ENCODE measurements at regions not wholly inside any gene's neighbourhood (a gene's known extent, or its start where the extent isn't known, plus 50 kb on each side); places are given as distances from the start of the nearest gene placed in this dataset.

- TF ChIP-seq, protein P1, sequence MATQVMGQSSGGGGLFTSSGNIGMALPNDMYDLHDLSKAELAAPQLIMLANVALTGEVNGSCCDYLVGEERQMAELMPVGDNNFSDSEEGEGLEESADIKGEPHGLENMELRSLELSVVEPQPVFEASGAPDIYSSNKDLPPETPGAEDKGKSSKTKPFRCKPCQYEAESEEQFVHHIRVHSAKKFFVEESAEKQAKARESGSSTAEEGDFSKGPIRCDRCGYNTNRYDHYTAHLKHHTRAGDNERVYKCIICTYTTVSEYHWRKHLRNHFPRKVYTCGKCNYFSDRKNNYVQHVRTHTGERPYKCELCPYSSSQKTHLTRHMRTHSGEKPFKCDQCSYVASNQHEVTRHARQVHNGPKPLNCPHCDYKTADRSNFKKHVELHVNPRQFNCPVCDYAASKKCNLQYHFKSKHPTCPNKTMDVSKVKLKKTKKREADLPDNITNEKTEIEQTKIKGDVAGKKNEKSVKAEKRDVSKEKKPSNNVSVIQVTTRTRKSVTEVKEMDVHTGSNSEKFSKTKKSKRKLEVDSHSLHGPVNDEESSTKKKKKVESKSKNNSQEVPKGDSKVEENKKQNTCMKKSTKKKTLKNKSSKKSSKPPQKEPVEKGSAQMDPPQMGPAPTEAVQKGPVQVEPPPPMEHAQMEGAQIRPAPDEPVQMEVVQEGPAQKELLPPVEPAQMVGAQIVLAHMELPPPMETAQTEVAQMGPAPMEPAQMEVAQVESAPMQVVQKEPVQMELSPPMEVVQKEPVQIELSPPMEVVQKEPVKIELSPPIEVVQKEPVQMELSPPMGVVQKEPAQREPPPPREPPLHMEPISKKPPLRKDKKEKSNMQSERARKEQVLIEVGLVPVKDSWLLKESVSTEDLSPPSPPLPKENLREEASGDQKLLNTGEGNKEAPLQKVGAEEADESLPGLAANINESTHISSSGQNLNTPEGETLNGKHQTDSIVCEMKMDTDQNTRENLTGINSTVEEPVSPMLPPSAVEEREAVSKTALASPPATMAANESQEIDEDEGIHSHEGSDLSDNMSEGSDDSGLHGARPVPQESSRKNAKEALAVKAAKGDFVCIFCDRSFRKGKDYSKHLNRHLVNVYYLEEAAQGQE (IDR thresholded peaks at IDR 0.05; ENCODE audit: borderline replicate concordance), result no peak
- TF ChIP-seq, protein P1 (CRISPR knock-in tag; IDR thresholded peaks at IDR 0.05; ENCODE audit: low read depth), result peak; percentile 83; the same call in 1 of the 2 replicates
- TF ChIP-seq TAF15 (IDR thresholded peaks at IDR 0.05; ENCODE audit: low read depth, low read length) (no peak), ZC3H4 (CRISPR knock-in tag; IDR thresholded peaks at IDR 0.05; ENCODE audit: borderline replicate concordance) (no peak), CAMTA2 (CRISPR knock-in tag; conservative IDR thresholded peaks at IDR 0.05) (0 out of 2 replicates have a peak, but pooled peaks have one; percentile 79), CEBPZ (IDR thresholded peaks at IDR 0.05; ENCODE audit: borderline replicate concordance, low read depth, low read length) (no peak), HOXB6 (CRISPR knock-in tag; IDR thresholded peaks at IDR 0.05; ENCODE audit: borderline replicate concordance) (no peak), KLF13 (tag; IDR thresholded peaks at IDR 0.05; ENCODE audit: borderline replicate concordance, low read depth) (peak; percentile 92; the same call in 1 of the 2 replicates), NFE2L1 (tag; IDR thresholded peaks at IDR 0.05; ENCODE audit: borderline replicate concordance, low read depth) (peak; percentile 58; the same call in 1 of the 2 replicates), ZNF124 (CRISPR knock-in tag; IDR thresholded peaks at IDR 0.05) (no peak), RHOXF2B (CRISPR knock-in tag; conservative IDR thresholded peaks at IDR 0.05) (peak; percentile 88; the same call in 1 of the 2 replicates), PHF21A (IDR thresholded peaks at IDR 0.05; ENCODE audit: borderline replicate concordance, low read depth) (no peak), CHD4 (IDR thresholded peaks at IDR 0.05; ENCODE audit: insufficient read depth, insufficient replicate concordance, low read depth, low read length, poor library complexity, severe bottlenecking) (no peak)
- TF ChIP-seq, protein P2, sequence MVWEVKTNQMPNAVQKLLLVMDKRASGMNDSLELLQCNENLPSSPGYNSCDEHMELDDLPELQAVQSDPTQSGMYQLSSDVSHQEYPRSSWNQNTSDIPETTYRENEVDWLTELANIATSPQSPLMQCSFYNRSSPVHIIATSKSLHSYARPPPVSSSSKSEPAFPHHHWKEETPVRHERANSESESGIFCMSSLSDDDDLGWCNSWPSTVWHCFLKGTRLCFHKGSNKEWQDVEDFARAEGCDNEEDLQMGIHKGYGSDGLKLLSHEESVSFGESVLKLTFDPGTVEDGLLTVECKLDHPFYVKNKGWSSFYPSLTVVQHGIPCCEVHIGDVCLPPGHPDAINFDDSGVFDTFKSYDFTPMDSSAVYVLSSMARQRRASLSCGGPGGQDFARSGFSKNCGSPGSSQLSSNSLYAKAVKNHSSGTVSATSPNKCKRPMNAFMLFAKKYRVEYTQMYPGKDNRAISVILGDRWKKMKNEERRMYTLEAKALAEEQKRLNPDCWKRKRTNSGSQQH (CRISPR knock-in tag; IDR thresholded peaks at IDR 0.05), result peak; percentile 82; the same call in 1 of the 2 replicates
Observed at GRCh38 chr6:157755032-157755745, 67.9 kb upstream of the SNX9 start (continued).

Measured in K562 (cell line).